GM13977 (cell line): ENCODE measurements at regions not wholly inside any gene's neighbourhood (a gene's known extent, or its start where the extent isn't known, plus 50 kb on each side); places are given as distances from the start of the nearest gene placed in this dataset.

Source experiments
- DNase-seq: peaks from one replicate; pipeline ENCODE4 v3.0.0; 2012; ENCODE audit warnings: low spot score
- CTCF ChIP-seq: IDR thresholded peaks from 2 replicates; pipeline ENCODE4 v1.5.1; 2012; ENCODE audit warnings: mild to moderate bottlenecking, control low read depth; ENCODE audit not compliant: insufficient read depth; ENCODE audit errors: extremely low read depth, missing control alignments
- in situ Hi-C: fragments of 300-500 bp; cut with MboI; formaldehyde crosslinking; loops from one replicate; pipeline ENCODE4 v1.12.0; 2022; ENCODE audit warnings: low sequenced_read_pairs, low pct_unique_long_range_greater_than_20kb, mixed read lengths, inconsistent platforms; ENCODE audit not compliant: unreplicated experiment

- in situ Hi-C loops: no loop called here
- no peak for TF ChIP-seq CTCF
- DNase-seq: no peak
These were observed 495.2 kb downstream of the TLE4 start for GRCh38 chr9:80066931-80067330.

- DNase-seq: no peak
- no peak for TF ChIP-seq CTCF
- in situ Hi-C loops: no loop called here
These were observed 490.8 kb downstream of the TLE4 start for GRCh38 chr9:80062567-80062966.

- TF ChIP-seq CTCF: no peak
- in situ Hi-C loops: no loop called here
- no peak for DNase-seq
These were observed 490.2 kb downstream of the TLE4 start for GRCh38 chr9:80061940-80062339.

- TF ChIP-seq CTCF: no peak
- in situ Hi-C loops: no loop called here
- no peak for DNase-seq
These were observed 489.3 kb downstream of the TLE4 start for GRCh38 chr9:80061096-80061495.

GRCh38 chr9:80059979-80060378, 488.2 kb downstream of the TLE4 start:
- in situ Hi-C loops: no loop called here
- TF ChIP-seq CTCF: no peak
- no peak for DNase-seq

GRCh38 chr9:80059191-80059590, 487.4 kb downstream of the TLE4 start:
- TF ChIP-seq CTCF: no peak
- no peak for DNase-seq
- in situ Hi-C loops: no loop called here

GRCh38 chr9:80052830-80053229, 481.1 kb downstream of the TLE4 start:
- in situ Hi-C loops: no loop called here
- TF ChIP-seq CTCF: no peak
- no peak for DNase-seq
